ENCODE measurements at regions not wholly inside any gene's neighbourhood (a gene's known extent, or its start where the extent isn't known, plus 50 kb on each side); places are given as distances from the start of the nearest gene placed in this dataset.
"Not testable (repeated sequence)": the region's sequence is repeated elsewhere in the genome, so short reads cannot be mapped to it uniquely, and the experiment has no call there.

DNA sequence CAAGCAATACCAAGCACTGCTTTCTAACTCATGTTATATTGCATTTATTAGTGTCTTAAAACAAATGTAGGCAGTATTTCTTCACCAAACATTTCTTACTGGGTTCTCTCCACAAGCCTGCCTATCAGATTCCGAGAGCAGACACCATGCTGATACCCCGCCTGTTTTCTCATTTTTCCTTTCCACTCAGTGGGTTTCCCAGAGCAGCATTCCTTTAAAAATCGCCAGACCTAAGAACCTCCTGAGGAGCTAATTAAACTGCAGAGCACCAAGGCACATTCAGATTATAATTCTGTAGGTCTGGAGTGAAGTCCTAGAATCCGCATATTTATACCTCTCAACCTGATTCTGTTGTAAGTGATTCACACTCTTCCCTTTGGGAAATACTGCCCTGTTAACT is 405.6 kb downstream of the TNS1 start:
- H3K36me3 ChIP-seq = no peaks in the 10 kb centered on the region
- no peak overlapping the region for H3K4me3 ChIP-seq
- 84 to 87% methylated on average over 4 of the region's 4 CpGs for WGBS, 2 donors
- ATAC-seq (ENCODE audit: low FRiP score in 2 of 2) (no peak), DNase-seq (no peak)
- H3K27ac ChIP-seq = no peak overlapping the region
- TF ChIP-seq POLR2A (IDR thresholded peaks at IDR 0.05) (no peak), CTCF (IDR thresholded peaks at IDR 0.05) (no peak), POLR2AphosphoS5 (IDR thresholded peaks at IDR 0.05) (no peak), EP300 (IDR thresholded peaks at IDR 0.05) (no peak)
- H3K27me3 ChIP-seq = no peaks in the 10 kb centered on the region
- H3K9me3 ChIP-seq = no peaks in the 10 kb centered on the region
- no peaks in the 10 kb centered on the region for H3K4me1 ChIP-seq

- H3K9me3 ChIP-seq = no peaks in the 10 kb centered on the region
- no peak for TF ChIP-seq POLR2AphosphoS5 (IDR thresholded peaks at IDR 0.05)
- TF ChIP-seq POLR2A (IDR thresholded peaks at IDR 0.05) = no peak
- TF ChIP-seq EP300 (IDR thresholded peaks at IDR 0.05) = no peak
- TF ChIP-seq CTCF (IDR thresholded peaks at IDR 0.05) = no peak
- H3K27me3 ChIP-seq = no peaks in the 10 kb centered on the region
- H3K27ac ChIP-seq = no peak overlapping the region
- H3K4me3 ChIP-seq = no peak overlapping the region
- WGBS, 2 donors = 43 to 58% methylated on average over 4 of the region's 4 CpGs
- DNase-seq (no peak), ATAC-seq (ENCODE audit: low FRiP score in 2 of 2) (no peak)
- no peaks in the 10 kb centered on the region for H3K36me3 ChIP-seq
- no peaks in the 10 kb centered on the region for H3K4me1 ChIP-seq
Measured at GRCh38 chr2:217593732-217594131, 409.1 kb downstream of the TNS1 start.

- Histone ChIP-seq H3K27me3 (no peaks in the 10 kb centered on the region), H3K4me1 (no peaks in the 10 kb centered on the region), H3K27ac (no peak overlapping the region), H3K4me3 (no peak overlapping the region), H3K36me3 (no peaks in the 10 kb centered on the region), H3K9me3 (no peaks in the 10 kb centered on the region)
- 75 to 87% methylated on average over 4 of the region's 4 CpGs for WGBS, 2 donors
- TF ChIP-seq POLR2AphosphoS5 (IDR thresholded peaks at IDR 0.05) (no peak), POLR2A (IDR thresholded peaks at IDR 0.05) (no peak), EP300 (IDR thresholded peaks at IDR 0.05) (no peak), CTCF (IDR thresholded peaks at IDR 0.05) (no peak)
- DNase-seq = no peak
- ATAC-seq (ENCODE audit: low FRiP score in 2 of 2) = no peak
Measured at GRCh38 chr2:217588266-217588665, 414.5 kb downstream of the TNS1 start.

DNA sequence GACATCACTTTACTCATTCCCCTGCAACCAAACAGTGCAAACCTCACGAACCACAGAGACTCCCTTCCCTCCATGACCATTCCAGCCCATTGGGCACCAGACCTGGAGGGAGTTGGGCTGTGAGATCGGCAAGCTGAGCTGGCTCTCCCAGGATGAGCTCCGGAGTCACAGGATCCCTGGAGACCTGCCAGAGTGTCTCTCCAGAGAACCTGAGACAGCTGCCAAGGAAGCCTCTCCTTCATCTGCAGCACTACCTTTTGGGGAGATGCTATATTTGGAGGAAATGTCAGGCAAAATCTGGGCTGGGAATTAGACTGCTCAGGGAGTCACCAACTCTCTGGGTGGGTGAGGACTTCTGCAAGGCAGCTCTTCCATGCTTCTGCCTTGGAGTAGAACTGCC is 417.4 kb downstream of the TNS1 start:
- Histone ChIP-seq H3K27ac (no peak overlapping the region), H3K4me1 (no peaks in the 10 kb centered on the region), H3K27me3 (no peaks in the 10 kb centered on the region), H3K4me3 (no peak overlapping the region), H3K36me3 (no peaks in the 10 kb centered on the region), H3K9me3 (no peaks in the 10 kb centered on the region)
- TF ChIP-seq EP300 (IDR thresholded peaks at IDR 0.05) (no peak), POLR2A (IDR thresholded peaks at IDR 0.05) (no peak), CTCF (IDR thresholded peaks at IDR 0.05) (no peak), POLR2AphosphoS5 (IDR thresholded peaks at IDR 0.05) (no peak)
- 65 to 77% methylated on average over 3 of the region's 3 CpGs for WGBS, 2 donors
- no peak for ATAC-seq (ENCODE audit: low FRiP score in 2 of 2)
- DNase-seq = no peak

- 80% methylated on average over 1 of the region's 1 CpG for WGBS, 2 donors
- not testable (repeated sequence) for ATAC-seq (ENCODE audit: low FRiP score in 2 of 2); H3K4me3 ChIP-seq; H3K4me1 ChIP-seq; DNase-seq; H3K27me3 ChIP-seq; H3K27ac ChIP-seq; H3K36me3 ChIP-seq; H3K9me3 ChIP-seq
Measured at GRCh38 chr2:217580407-217580806, 422.4 kb downstream of the TNS1 start.
